GM23248 (cell line): ENCODE measurements at regions not wholly inside any gene's neighbourhood (a gene's known extent, or its start where the extent isn't known, plus 50 kb on each side); places are given as distances from the start of the nearest gene placed in this dataset.

Experiments
- EZH2 ChIP-seq: fragments of 200-600 bp; sonication (generic); IDR thresholded peaks from 2 replicates; pipeline ENCODE4 v1.6.1; 2018; ENCODE audit warnings: antibody characterized with exemption, mild to moderate bottlenecking; ENCODE audit not compliant: insufficient read depth, poor library complexity, severe bottlenecking
- EZH2phosphoT487 ChIP-seq: fragments of 200-600 bp; sonication (generic); IDR thresholded peaks from 2 replicates; pipeline ENCODE4 v1.6.1; 2018; ENCODE audit warnings: antibody characterized with exemption, moderate library complexity, mild to moderate bottlenecking, low read depth; ENCODE audit not compliant: insufficient read depth

- TF ChIP-seq EZH2 (no peak), EZH2phosphoT487 (no peak)
These were observed 100.3 kb downstream of the MAF start for GRCh38 chr16:79500286-79500685.
